ENCODE measurements at regions not wholly inside any gene's neighbourhood (a gene's known extent, or its start where the extent isn't known, plus 50 kb on each side); places are given as distances from the start of the nearest gene placed in this dataset.

GRCh38 chr12:60935981-60936761, 1324.0 kb upstream of the USP15 start:
- DNase-seq = no peak

GRCh38 chr12:60947533-60947932, 1312.7 kb upstream of the USP15 start:
- no peak for DNase-seq

- DNase-seq = no peak
These were observed 1293.1 kb upstream of the USP15 start for GRCh38 chr12:60967128-60967527.

GRCh38 chr12:60977966-60978365, 1282.2 kb upstream of the USP15 start:
- no peak for DNase-seq

- DNase-seq = no peak
These were observed 1279.6 kb upstream of the USP15 start for GRCh38 chr12:60980558-60980957.

- DNase-seq = no peak
These were observed 1278.7 kb upstream of the USP15 start for GRCh38 chr12:60981473-60981872.

GRCh38 chr12:60992087-60992486, 1268.1 kb upstream of the USP15 start:
- DNase-seq = no peak

GRCh38 chr12:60995256-60995825, 1264.9 kb upstream of the USP15 start:
- DNase-seq = no peak

GRCh38 chr12:60997869-60998378, 1262.3 kb upstream of the USP15 start:
- DNase-seq = no peak

- no peak for DNase-seq
These were observed 1251.0 kb upstream of the USP15 start for GRCh38 chr12:61009192-61009591.

- no peak for DNase-seq
These were observed 1248.3 kb upstream of the USP15 start for GRCh38 chr12:61011767-61012423.

- DNase-seq = no peak
These were observed 1241.6 kb upstream of the USP15 start for GRCh38 chr12:61018571-61018970.

GRCh38 chr12:61023231-61023630, 1237.0 kb upstream of the USP15 start:
- no peak for DNase-seq

GRCh38 chr12:61029516-61029915, 1230.7 kb upstream of the USP15 start:
- no peak for DNase-seq

GRCh38 chr12:61037792-61038191, 1222.4 kb upstream of the USP15 start:
- DNase-seq = no peak

- DNase-seq = no peak
These were observed 1216.4 kb upstream of the USP15 start for GRCh38 chr12:61043838-61044237.

- no peak for DNase-seq
These were observed 1215.4 kb upstream of the USP15 start for GRCh38 chr12:61044766-61045165.

GRCh38 chr12:61070640-61071414, 1189.4 kb upstream of the USP15 start:
- DNase-seq = no peak

GRCh38 chr12:61072717-61073116, 1187.5 kb upstream of the USP15 start:
- DNase-seq = no peak

GRCh38 chr12:61095111-61095510, 1165.1 kb upstream of the USP15 start:
- DNase-seq = no peak

GRCh38 chr12:61098031-61098580, 1162.1 kb upstream of the USP15 start:
- no peak for DNase-seq

GRCh38 chr12:61107118-61107517, 1153.1 kb upstream of the USP15 start:
- DNase-seq = no peak

- no peak for DNase-seq
These were observed 1149.0 kb upstream of the USP15 start for GRCh38 chr12:61111218-61111617.

Measured in activated T-cell treated with anti-CD3 and anti-CD28 coated beads for 4 hours (primary cell).